Activated naive CD4-positive, alpha-beta T cell treated with anti-CD3 and anti-CD28 coated beads, Interleukin-2, amount 50 U/mL, for 24 hours (primary cell): ENCODE measurements at regions not wholly inside any gene's neighbourhood (a gene's known extent, or its start where the extent isn't known, plus 50 kb on each side); places are given as distances from the start of the nearest gene placed in this dataset.
"Not testable (repeated sequence)": the region's sequence is repeated elsewhere in the genome, so short reads cannot be mapped to it uniquely, and the experiment has no call there.

Source experiments
- H3K27ac Mint-ChIP-seq: one replicate; pipeline ENCODE4 v1.8.0; 2021; ENCODE audit warnings: mild to moderate bottlenecking, mixed read lengths
- H3K27me3 Mint-ChIP-seq: one replicate; pipeline ENCODE4 v1.8.0; 2021; ENCODE audit warnings: mixed read lengths
- H3K36me3 Mint-ChIP-seq: one replicate; pipeline ENCODE4 v1.8.0; 2021; ENCODE audit warnings: mixed read lengths
- H3K4me1 Mint-ChIP-seq: one replicate; pipeline ENCODE4 v1.8.0; 2021; ENCODE audit warnings: mixed read lengths
- H3K4me3 Mint-ChIP-seq: one replicate; pipeline ENCODE4 v1.8.0; 2021; ENCODE audit warnings: mild to moderate bottlenecking, mixed read lengths
- H3K9me3 Mint-ChIP-seq: one replicate; pipeline ENCODE4 v1.8.0; 2021; ENCODE audit warnings: mixed read lengths

GRCh38 chr13:76829572-76830327 is 56.5 kb downstream of the KCTD12 start:
- H3K9me3 Mint-ChIP-seq: no peaks in the 10 kb centered on the region
- H3K27ac Mint-ChIP-seq: no peak overlapping the region
- H3K4me1 Mint-ChIP-seq: peaks cover 4% of the 10 kb centered on the region
- H3K27me3 Mint-ChIP-seq: peaks cover 2% of the 10 kb centered on the region
- no peaks in the 10 kb centered on the region for H3K36me3 Mint-ChIP-seq
- no peak overlapping the region for H3K4me3 Mint-ChIP-seq

GRCh38 chr13:76828316-76828741 is 57.9 kb downstream of the KCTD12 start:
- Mint-ChIP-seq H3K36me3 (no peaks in the 10 kb centered on the region), H3K9me3 (no peaks in the 10 kb centered on the region), H3K4me3 (no peak overlapping the region), H3K4me1 (peaks cover 4% of the 10 kb centered on the region), H3K27me3 (peaks cover 2% of the 10 kb centered on the region), H3K27ac (no peak overlapping the region)

GRCh38 chr13:76826527-76826926 is 59.7 kb downstream of the KCTD12 start:
- Mint-ChIP-seq H3K9me3 (no peaks in the 10 kb centered on the region), H3K27me3 (no peaks in the 10 kb centered on the region), H3K36me3 (no peaks in the 10 kb centered on the region), H3K4me1 (peaks cover 4% of the 10 kb centered on the region), H3K4me3 (no peak overlapping the region), H3K27ac (no peak overlapping the region)

GRCh38 chr13:76825430-76825829 is 60.8 kb downstream of the KCTD12 start:
- Mint-ChIP-seq H3K4me3 (no peak overlapping the region), H3K27me3 (no peaks in the 10 kb centered on the region), H3K27ac (no peak overlapping the region), H3K9me3 (no peaks in the 10 kb centered on the region), H3K36me3 (no peaks in the 10 kb centered on the region), H3K4me1 (peaks cover 4% of the 10 kb centered on the region)

- Mint-ChIP-seq H3K4me1 (peaks cover 4% of the 10 kb centered on the region), H3K4me3 (no peak overlapping the region), H3K27ac (no peak overlapping the region), H3K36me3 (no peaks in the 10 kb centered on the region), H3K27me3 (no peaks in the 10 kb centered on the region), H3K9me3 (no peaks in the 10 kb centered on the region)
Measured at GRCh38 chr13:76823969-76824368, 62.2 kb downstream of the KCTD12 start.

- peaks cover 4% of the 10 kb centered on the region for H3K27me3 Mint-ChIP-seq
- H3K36me3 Mint-ChIP-seq: no peaks in the 10 kb centered on the region
Measured at GRCh38 chr13:76822698-76823267, 63.4 kb downstream of the KCTD12 start.

GRCh38 chr13:76821222-76821621 is 65.0 kb downstream of the KCTD12 start:
- H3K27me3 Mint-ChIP-seq, H3K4me1 Mint-ChIP-seq, H3K36me3 Mint-ChIP-seq, H3K9me3 Mint-ChIP-seq, H3K27ac Mint-ChIP-seq, H3K4me3 Mint-ChIP-seq: not testable (repeated sequence)

More at GRCh38 chr13:76822698-76823267, 63.4 kb downstream of the KCTD12 start:
- no peaks in the 10 kb centered on the region for H3K4me1 Mint-ChIP-seq
- no peak overlapping the region for H3K27ac Mint-ChIP-seq
- no peak overlapping the region for H3K4me3 Mint-ChIP-seq
- no peaks in the 10 kb centered on the region for H3K9me3 Mint-ChIP-seq

GRCh38 chr13:76820759-76821158 is 65.4 kb downstream of the KCTD12 start:
- no peaks in the 10 kb centered on the region for H3K9me3 Mint-ChIP-seq
- H3K27ac Mint-ChIP-seq: no peak overlapping the region
- H3K27me3 Mint-ChIP-seq: peaks cover 8% of the 10 kb centered on the region
- no peaks in the 10 kb centered on the region for H3K4me1 Mint-ChIP-seq
- H3K36me3 Mint-ChIP-seq: no peaks in the 10 kb centered on the region
- H3K4me3 Mint-ChIP-seq: no peak overlapping the region

- Mint-ChIP-seq H3K36me3 (no peaks in the 10 kb centered on the region), H3K27me3 (peaks cover 16% of the 10 kb centered on the region), H3K4me1 (no peaks in the 10 kb centered on the region), H3K9me3 (no peaks in the 10 kb centered on the region), H3K27ac (no peak overlapping the region), H3K4me3 (no peak overlapping the region)
Measured at GRCh38 chr13:76816394-76816793, 69.8 kb downstream of the KCTD12 start.

- Mint-ChIP-seq H3K4me1 (no peaks in the 10 kb centered on the region), H3K4me3 (no peak overlapping the region), H3K36me3 (no peaks in the 10 kb centered on the region), H3K27me3 (peaks cover 16% of the 10 kb centered on the region), H3K27ac (no peak overlapping the region), H3K9me3 (peaks cover under 1% of the 10 kb centered on the region)
Measured at GRCh38 chr13:76815344-76815743, 70.9 kb downstream of the KCTD12 start.

GRCh38 chr13:76813891-76814290 is 72.3 kb downstream of the KCTD12 start:
- no peak overlapping the region for H3K27ac Mint-ChIP-seq
- no peaks in the 10 kb centered on the region for H3K4me1 Mint-ChIP-seq
- H3K27me3 Mint-ChIP-seq: peaks cover 17% of the 10 kb centered on the region
- peaks cover 6% of the 10 kb centered on the region for H3K9me3 Mint-ChIP-seq
- H3K36me3 Mint-ChIP-seq: no peaks in the 10 kb centered on the region
- no peak overlapping the region for H3K4me3 Mint-ChIP-seq

GRCh38 chr13:76813000-76813691 is 73.1 kb downstream of the KCTD12 start:
- H3K36me3 Mint-ChIP-seq: no peaks in the 10 kb centered on the region
- H3K9me3 Mint-ChIP-seq: peaks cover 6% of the 10 kb centered on the region
- H3K27ac Mint-ChIP-seq: no peak overlapping the region
- H3K27me3 Mint-ChIP-seq: peaks cover 14% of the 10 kb centered on the region
- no peaks in the 10 kb centered on the region for H3K4me1 Mint-ChIP-seq
- H3K4me3 Mint-ChIP-seq: no peak overlapping the region

GRCh38 chr13:76812206-76812897 is 73.9 kb downstream of the KCTD12 start:
- H3K27me3 Mint-ChIP-seq: peaks cover 13% of the 10 kb centered on the region
- no peak overlapping the region for H3K27ac Mint-ChIP-seq
- no peaks in the 10 kb centered on the region for H3K36me3 Mint-ChIP-seq
- H3K4me1 Mint-ChIP-seq: no peaks in the 10 kb centered on the region
- H3K4me3 Mint-ChIP-seq: no peak overlapping the region
- H3K9me3 Mint-ChIP-seq: peaks cover 6% of the 10 kb centered on the region

- no peak overlapping the region for H3K4me3 Mint-ChIP-seq
- no peaks in the 10 kb centered on the region for H3K36me3 Mint-ChIP-seq
- peaks cover 6% of the 10 kb centered on the region for H3K9me3 Mint-ChIP-seq
- H3K27me3 Mint-ChIP-seq: peaks cover 1% of the 10 kb centered on the region
- no peaks in the 10 kb centered on the region for H3K4me1 Mint-ChIP-seq
- H3K27ac Mint-ChIP-seq: no peak overlapping the region
Measured at GRCh38 chr13:76809389-76809788, 76.8 kb downstream of the KCTD12 start.

GRCh38 chr13:76808927-76809326 is 77.3 kb downstream of the KCTD12 start:
- H3K27me3 Mint-ChIP-seq: peaks cover 1% of the 10 kb centered on the region
- no peak overlapping the region for H3K27ac Mint-ChIP-seq
- no peak overlapping the region for H3K4me3 Mint-ChIP-seq

GRCh38 chr13:76804801-76805200 is 81.4 kb downstream of the KCTD12 start:
- no peak overlapping the region for H3K27ac Mint-ChIP-seq
- H3K9me3 Mint-ChIP-seq: peaks cover under 1% of the 10 kb centered on the region
- H3K4me3 Mint-ChIP-seq: no peak overlapping the region

More at GRCh38 chr13:76808927-76809326, 77.3 kb downstream of the KCTD12 start:
- no peaks in the 10 kb centered on the region for H3K4me1 Mint-ChIP-seq
- peaks cover 6% of the 10 kb centered on the region for H3K9me3 Mint-ChIP-seq
- no peaks in the 10 kb centered on the region for H3K36me3 Mint-ChIP-seq

More at GRCh38 chr13:76804801-76805200, 81.4 kb downstream of the KCTD12 start:
- H3K36me3 Mint-ChIP-seq: no peaks in the 10 kb centered on the region
- no peaks in the 10 kb centered on the region for H3K4me1 Mint-ChIP-seq
- H3K27me3 Mint-ChIP-seq: peaks cover 3% of the 10 kb centered on the region
